GM12878 (cell line): ENCODE measurements at regions not wholly inside any gene's neighbourhood (a gene's known extent, or its start where the extent isn't known, plus 50 kb on each side); places are given as distances from the start of the nearest gene placed in this dataset.

Experiments
- ATAC-seq: fragments of 200-7000 bp; cut with Tn5 transposase; 3 replicates; pipeline ENCODE4 v1.9.1; 2020; ENCODE audit warnings: mild to moderate bottlenecking, moderate library complexity
- BruUV-seq: library from RNA; stranded (reverse); fragments of 400-500 nt; replicated peaks from 2 replicates; lab custom pipeline; 2021; lab: Mats Ljungman, UMichigan
- CTCF ChIA-PET: fragments of 300-600 bp; sonication (Branson Sonifier 250); formaldehyde crosslinking; extraction: SDS; loops from one replicate; lab custom pipeline; 2021; ENCODE audit warnings: inconsistent platforms; lab: Yijun Ruan, JAX
- POLR2A ChIA-PET: fragments of 350-600 bp; formaldehyde crosslinking; extraction: SDS; loops from one replicate; lab custom pipeline; 2021; ENCODE audit warnings: inconsistent platforms; lab: Charles Lee
- RAD21 ChIA-PET: fragments of 300-600 bp; sonication (Branson Sonifier 250); formaldehyde crosslinking; loops from one replicate; lab custom pipeline; 2023; ENCODE audit warnings: antibody characterized with exemption; ENCODE audit not compliant: unreplicated experiment; lab: Charles Lee
- SMC1A ChIA-PET: fragments of 300-600 bp; sonication (Branson Sonifier 250); formaldehyde crosslinking; loops from one replicate; lab custom pipeline; 2023; ENCODE audit not compliant: unreplicated experiment, uncharacterized antibody; lab: Charles Lee
- DNase-seq: peaks from one replicate; pipeline ENCODE4 v3.0.0-alpha.2; 2011; ENCODE audit warnings: low read depth, low spot score
- FAIRE-seq: peaks from 3 replicates; lab custom pipeline; 2011; peaks lifted over from hg19 to GRCh38; lab: Jason Lieb, UNC
- H2AFZ ChIP-seq: 2 replicates; pipeline ENCODE4 v1.6.0; 2011; ENCODE audit warnings: low read depth, low read length, control low read depth; ENCODE audit not compliant: control insufficient read depth
- H3K27ac ChIP-seq: 2 replicates; pipeline ENCODE4 v1.5.1; 2011; ENCODE audit warnings: control low read depth; ENCODE audit not compliant: control insufficient read depth, insufficient read depth
- H3K27me3 ChIP-seq, 2 experiments: replicated peaks in 1 of 2; 2 replicates each; pipeline versions ENCODE4 v1.6.0 to v1.6.1; 2011; ENCODE audit warnings: low read length in 1 of 2; ENCODE audit not compliant: control insufficient read depth in 2 of 2, insufficient read depth in 2 of 2
- H3K36me3 ChIP-seq, 2 experiments: 2 replicates each; pipeline ENCODE4 v1.5.1; 2011; ENCODE audit warnings: low read length in 1 of 2; ENCODE audit not compliant: control insufficient read depth in 2 of 2, insufficient read depth in 2 of 2
- H3K4me1 ChIP-seq: 2 replicates; pipeline ENCODE4 v1.6.1; 2011; ENCODE audit warnings: mild to moderate bottlenecking, low read length, moderate library complexity, mixed read lengths; ENCODE audit not compliant: control insufficient read depth, insufficient read depth
- H3K4me2 ChIP-seq: 2 replicates; pipeline ENCODE4 v1.6.0; 2011; ENCODE audit warnings: control low read depth; ENCODE audit not compliant: control insufficient read depth, insufficient read depth
- H3K4me3 ChIP-seq: fragments of 200-600 bp; sonication (generic); 2 replicates; pipeline ENCODE4 v1.5.1; 2016
- H3K79me2 ChIP-seq: 2 replicates; pipeline ENCODE4 v1.6.0; 2011; ENCODE audit warnings: low read length; ENCODE audit not compliant: control insufficient read depth, insufficient read depth
- H3K9ac ChIP-seq: 2 replicates; pipeline ENCODE4 v1.8.0; 2011; ENCODE audit warnings: low read length, control low read depth, mixed read lengths; ENCODE audit not compliant: control insufficient read depth, insufficient read depth
- H3K9me3 ChIP-seq: replicated peaks from 3 replicates; pipeline ENCODE4 v1.5.1; 2011; ENCODE audit warnings: mild to moderate bottlenecking, low read length; ENCODE audit not compliant: control insufficient read depth, insufficient read depth
- H4K20me1 ChIP-seq: 2 replicates; pipeline ENCODE4 v1.6.0; 2011; ENCODE audit not compliant: control insufficient read depth, insufficient read depth
- ATF7 ChIP-seq: fragments of 450-650 bp; IDR thresholded peaks from 2 replicates; pipeline ENCODE4 v1.6.1; 2016; ENCODE audit warnings: low read depth, mild to moderate bottlenecking
- BCL11A ChIP-seq: IDR thresholded peaks from 2 replicates; pipeline ENCODE4 v1.6.1; 2011; ENCODE audit warnings: low read depth, low read length
- CEBPB ChIP-seq, 2 experiments: fragments of 150-350 bp in 1 of 2; IDR thresholded peaks; 2 replicates each; pipeline ENCODE4 v1.6.1; 2012 to 2014; ENCODE audit warnings: low read depth in 2 of 2, low read length in 2 of 2, borderline replicate concordance in 1 of 2, inconsistent platforms in 1 of 2
- EZH2 ChIP-seq: IDR thresholded peaks from 2 replicates; pipeline ENCODE4 v1.6.1; 2012; ENCODE audit warnings: low read depth, mild to moderate bottlenecking, control low read depth, inconsistent platforms, low read length, borderline replicate concordance; ENCODE audit not compliant: control insufficient read depth
- MTA3 ChIP-seq: IDR thresholded peaks from 2 replicates; pipeline ENCODE4 v1.6.1; 2012; ENCODE audit warnings: low read length, inconsistent platforms, borderline replicate concordance
- MYB ChIP-seq: fragments of 150-350 bp; IDR thresholded peaks from 2 replicates; pipeline ENCODE4 v1.6.1; 2014; ENCODE audit warnings: mild to moderate bottlenecking, low read depth, low read length, borderline replicate concordance
- MYC ChIP-seq: IDR thresholded peaks from 2 replicates; pipeline ENCODE4 v1.6.1; 2011; ENCODE audit warnings: mild to moderate bottlenecking, low read length, moderate library complexity, inconsistent platforms; ENCODE audit not compliant: insufficient read depth, insufficient replicate concordance, insufficient read length, severe bottlenecking
- NFXL1 ChIP-seq: fragments of 450-650 bp; IDR thresholded peaks from 2 replicates; pipeline ENCODE4 v1.6.1; 2017; ENCODE audit warnings: antibody characterized with exemption, mild to moderate bottlenecking, borderline replicate concordance
- NKRF ChIP-seq: fragments of 450-650 bp; conservative IDR thresholded peaks from 2 replicates; pipeline ENCODE4 v1.6.1; 2017; ENCODE audit warnings: mild to moderate bottlenecking, moderate library complexity
- SPI1 ChIP-seq: IDR thresholded peaks from 2 replicates; pipeline ENCODE4 v1.6.1; 2011; ENCODE audit warnings: low read depth, mild to moderate bottlenecking, low read length, moderate library complexity, borderline replicate concordance; ENCODE audit not compliant: insufficient read depth
- SREBF2 ChIP-seq: IDR thresholded peaks from 2 replicates; pipeline ENCODE4 v1.6.1; 2012; ENCODE audit warnings: mild to moderate bottlenecking, low read length
- TAF1 ChIP-seq: IDR thresholded peaks from 2 replicates; pipeline ENCODE4 v1.6.1; 2011; ENCODE audit warnings: mild to moderate bottlenecking, low read depth, low read length, borderline replicate concordance
- USF2 ChIP-seq: IDR thresholded peaks from 2 replicates; pipeline ENCODE4 v1.6.1; 2011; ENCODE audit warnings: low read depth, low read length, improper control_type of control experiment, borderline replicate concordance
- ZBED1 ChIP-seq: IDR thresholded peaks from 2 replicates; pipeline ENCODE4 v1.6.1; 2016; ENCODE audit warnings: borderline replicate concordance
- ZNF207 ChIP-seq: fragments of 450-650 bp; IDR thresholded peaks from 2 replicates; pipeline ENCODE4 v1.6.1; 2014; ENCODE audit warnings: antibody characterized with exemption, mild to moderate bottlenecking, borderline replicate concordance
- WGBS: methylation state at CpG from one replicate; pipeline ENCODE4 v1.1.6; 2016; ENCODE audit warnings: low lambda C conversion rate; ENCODE audit not compliant: insufficient replicate concordance, insufficient coverage; ENCODE audit errors: missing lambda C conversion rate; 5-methylcytosine and 5-hydroxymethylcytosine counted together
- in situ Hi-C: fragments of 300-500 bp; cut with MboI; formaldehyde crosslinking; loops from 9 replicates; pipeline ENCODE4 v1.14.3; 2018; ENCODE audit warnings: mixed read lengths
- intact Hi-C: fragments of 100-400 bp; cut with micrococcal nuclease; formaldehyde crosslinking; loops from one replicate; pipeline ENCODE4 v1.14.2; 2022; ENCODE audit not compliant: unreplicated experiment
- TF ChIP-seq, protein P1 (sequence below): fragments of 450-650 bp; formaldehyde crosslinking; IDR thresholded peaks from 2 replicates; pipeline ENCODE4 v1.4.0; 2020; ENCODE audit warnings: mild to moderate bottlenecking, moderate library complexity

DNA sequence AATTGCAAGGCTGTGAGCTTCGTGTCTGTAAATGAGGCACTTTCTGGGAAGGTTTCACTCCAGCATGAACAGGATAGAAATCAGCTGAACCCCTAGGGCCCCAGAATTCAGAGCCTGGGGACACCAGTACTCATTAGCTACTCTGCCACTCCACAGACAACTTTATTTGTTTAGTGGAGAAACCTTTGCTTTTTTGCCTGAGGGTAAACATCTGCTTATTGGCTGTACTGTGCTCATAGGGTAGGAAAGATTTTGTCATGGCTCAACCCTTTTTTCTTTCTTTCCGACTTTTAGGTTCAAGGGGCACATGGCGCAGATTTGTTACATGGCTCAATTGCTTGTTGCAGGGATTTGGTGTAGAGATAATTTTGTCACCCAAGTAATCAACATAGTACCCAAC is 138.4 kb upstream of the BACE2 start:
- H3K27ac ChIP-seq, result no peak overlapping the region
- H2AFZ ChIP-seq, result no peak overlapping the region
- H3K27me3 ChIP-seq, result no peaks in the 10 kb centered on the region
- RAD21 ChIA-PET, result no interaction called here
- no peak overlapping the region for H3K9ac ChIP-seq
- no TSS peak for BruUV-seq
- H3K4me1 ChIP-seq, result no peaks in the 10 kb centered on the region
- no peak for ATAC-seq
- intact Hi-C loops (no loop called here), in situ Hi-C loops (no loop called here)
- H3K79me2 ChIP-seq, result no peaks in the 10 kb centered on the region
- 42% methylated on average over 3 of the region's 3 CpGs for WGBS
- DNase-seq, result no peak
- POLR2A ChIA-PET, result no interaction called here
- no peaks in the 10 kb centered on the region for H4K20me1 ChIP-seq
- CTCF ChIA-PET, result no interaction called here
- no peaks in the 10 kb centered on the region; the same call in 2 of the 3 replicates for H3K9me3 ChIP-seq
- no peaks in the 10 kb centered on the region for H3K36me3 ChIP-seq
- no peak overlapping the region for H3K4me2 ChIP-seq
- TF ChIP-seq ZBED1 (no peak), CEBPB (IDR thresholded peaks at IDR 0.05; ENCODE audit: borderline replicate concordance in 1 of 2, low read depth in 2 of 2, low read length in 2 of 2) (no peak), NFXL1 (no peak), SREBF2 (no peak), TAF1 (no peak), ATF7 (no peak), USF2 (no peak), ZNF207 (no peak), NKRF (no peak), MTA3 (no peak), MYB (no peak), MYC (no peak), SPI1 (no peak), BCL11A (no peak), EZH2 (no peak)
- TF ChIP-seq, protein P1, sequence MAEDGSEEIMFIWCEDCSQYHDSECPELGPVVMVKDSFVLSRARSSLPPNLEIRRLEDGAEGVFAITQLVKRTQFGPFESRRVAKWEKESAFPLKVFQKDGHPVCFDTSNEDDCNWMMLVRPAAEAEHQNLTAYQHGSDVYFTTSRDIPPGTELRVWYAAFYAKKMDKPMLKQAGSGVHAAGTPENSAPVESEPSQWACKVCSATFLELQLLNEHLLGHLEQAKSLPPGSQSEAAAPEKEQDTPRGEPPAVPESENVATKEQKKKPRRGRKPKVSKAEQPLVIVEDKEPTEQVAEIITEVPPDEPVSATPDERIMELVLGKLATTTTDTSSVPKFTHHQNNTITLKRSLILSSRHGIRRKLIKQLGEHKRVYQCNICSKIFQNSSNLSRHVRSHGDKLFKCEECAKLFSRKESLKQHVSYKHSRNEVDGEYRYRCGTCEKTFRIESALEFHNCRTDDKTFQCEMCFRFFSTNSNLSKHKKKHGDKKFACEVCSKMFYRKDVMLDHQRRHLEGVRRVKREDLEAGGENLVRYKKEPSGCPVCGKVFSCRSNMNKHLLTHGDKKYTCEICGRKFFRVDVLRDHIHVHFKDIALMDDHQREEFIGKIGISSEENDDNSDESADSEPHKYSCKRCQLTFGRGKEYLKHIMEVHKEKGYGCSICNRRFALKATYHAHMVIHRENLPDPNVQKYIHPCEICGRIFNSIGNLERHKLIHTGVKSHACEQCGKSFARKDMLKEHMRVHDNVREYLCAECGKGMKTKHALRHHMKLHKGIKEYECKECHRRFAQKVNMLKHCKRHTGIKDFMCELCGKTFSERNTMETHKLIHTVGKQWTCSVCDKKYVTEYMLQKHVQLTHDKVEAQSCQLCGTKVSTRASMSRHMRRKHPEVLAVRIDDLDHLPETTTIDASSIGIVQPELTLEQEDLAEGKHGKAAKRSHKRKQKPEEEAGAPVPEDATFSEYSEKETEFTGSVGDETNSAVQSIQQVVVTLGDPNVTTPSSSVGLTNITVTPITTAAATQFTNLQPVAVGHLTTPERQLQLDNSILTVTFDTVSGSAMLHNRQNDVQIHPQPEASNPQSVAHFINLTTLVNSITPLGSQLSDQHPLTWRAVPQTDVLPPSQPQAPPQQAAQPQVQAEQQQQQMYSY (CRISPR knock-in tag), result no peak
- SMC1A ChIA-PET, result no interaction called here
- no peak overlapping the region for H3K4me3 ChIP-seq
- no peak for FAIRE-seq
